HUES64 (cell line): ENCODE measurements at regions not wholly inside any gene's neighbourhood (a gene's known extent, or its start where the extent isn't known, plus 50 kb on each side); places are given as distances from the start of the nearest gene placed in this dataset.
A peak's percentile ranks its signal among the peaks of the same experiment; 100 is the strongest.

Experiments
- H3K27ac ChIP-seq: 2 replicates; pipeline ENCODE4 v1.7.0; 2013; ENCODE audit warnings: low read depth, low read length, inconsistent platforms
- H3K27me3 ChIP-seq: 2 replicates; pipeline ENCODE4 v1.6.1; 2013; ENCODE audit warnings: mild to moderate bottlenecking, low read length; ENCODE audit not compliant: insufficient read depth
- H3K36me3 ChIP-seq: 2 replicates; pipeline ENCODE4 v1.6.1; 2013; ENCODE audit warnings: mild to moderate bottlenecking, low read length; ENCODE audit not compliant: insufficient read depth
- H3K4me1 ChIP-seq: 2 replicates; pipeline ENCODE4 v1.6.1; 2013; ENCODE audit warnings: mild to moderate bottlenecking, low read length, moderate library complexity; ENCODE audit not compliant: insufficient read depth
- H3K4me3 ChIP-seq: 2 replicates; pipeline ENCODE4 v1.5.1; 2013; ENCODE audit warnings: mild to moderate bottlenecking, low read length, moderate library complexity
- H3K9ac ChIP-seq: 2 replicates; pipeline ENCODE4 v1.6.1; 2013; ENCODE audit warnings: mild to moderate bottlenecking, low read depth, low read length
- H3K9me3 ChIP-seq: 2 replicates; pipeline ENCODE4 v1.6.1; 2013; ENCODE audit warnings: low read depth, low read length; ENCODE audit not compliant: insufficient read depth
- WGBS: fragments of 150-250, 120-280 bp; methylation state at CpG from one replicate; pipeline ENCODE4 v1.1.7; 2013; ENCODE audit warnings: missing lambda C conversion rate; 5-methylcytosine and 5-hydroxymethylcytosine counted together

GRCh38 chr2:70036290-70036689 is 51.0 kb upstream of the PCBP1 start:
- H3K9ac ChIP-seq = no peak overlapping the region
- H3K27ac ChIP-seq = no peak overlapping the region
- no peaks in the 10 kb centered on the region for H3K27me3 ChIP-seq
- WGBS = 100% methylated on average over 2 of the region's 2 CpGs
- H3K4me3 ChIP-seq = no peak overlapping the region
- no peaks in the 10 kb centered on the region for H3K36me3 ChIP-seq
- no peaks in the 10 kb centered on the region for H3K4me1 ChIP-seq
- no peaks in the 10 kb centered on the region for H3K9me3 ChIP-seq

- 80% methylated on average over 1 of the region's 1 CpG for WGBS
- no peaks in the 10 kb centered on the region for H3K9me3 ChIP-seq
- H3K4me3 ChIP-seq = no peak overlapping the region
- H3K36me3 ChIP-seq = no peaks in the 10 kb centered on the region
- H3K9ac ChIP-seq = no peak overlapping the region
- peaks cover 4% of the 10 kb centered on the region for H3K4me1 ChIP-seq
- no peaks in the 10 kb centered on the region for H3K27me3 ChIP-seq
- no peak overlapping the region for H3K27ac ChIP-seq
Observed at GRCh38 chr2:70035344-70035844, 51.9 kb upstream of the PCBP1 start.

- Histone ChIP-seq H3K9ac (peak overlapping the region; percentile 31; the same call in 1 of the 2 replicates), H3K27me3 (no peaks in the 10 kb centered on the region), H3K4me1 (peaks cover 15% of the 10 kb centered on the region), H3K4me3 (no peak overlapping the region), H3K9me3 (no peaks in the 10 kb centered on the region), H3K27ac (peak overlapping the region; percentile 68), H3K36me3 (no peaks in the 10 kb centered on the region)
- no CpG with 5 or more reads among the region's 1 CpG for WGBS
Observed at GRCh38 chr2:70030724-70031420, 56.4 kb upstream of the PCBP1 start.

GRCh38 chr2:70029814-70030409 is 57.4 kb upstream of the PCBP1 start:
- WGBS = 49% methylated on average over 3 of the region's 3 CpGs
- Histone ChIP-seq H3K9me3 (no peaks in the 10 kb centered on the region), H3K4me1 (peaks cover 15% of the 10 kb centered on the region), H3K27me3 (no peaks in the 10 kb centered on the region), H3K4me3 (no peak overlapping the region), H3K36me3 (no peaks in the 10 kb centered on the region), H3K9ac (peak overlapping the region; percentile 31; the same call in 1 of the 2 replicates), H3K27ac (peak overlapping the region; percentile 68)

GRCh38 chr2:70024284-70024683 is 62.9 kb upstream of the ASPRV1 start:
- H3K4me3 ChIP-seq = no peak overlapping the region
- no peak overlapping the region for H3K27ac ChIP-seq
- no peaks in the 10 kb centered on the region for H3K9me3 ChIP-seq
- H3K27me3 ChIP-seq = no peaks in the 10 kb centered on the region
- WGBS = 63% methylated on average over 3 of the region's 3 CpGs
- no peak overlapping the region for H3K9ac ChIP-seq
- no peaks in the 10 kb centered on the region for H3K36me3 ChIP-seq
- H3K4me1 ChIP-seq = 0 out of 2 replicates have a peak, but pooled peaks cover 2% of the 10 kb centered on the region

GRCh38 chr2:70019096-70019495 is 57.7 kb upstream of the ASPRV1 start:
- Histone ChIP-seq H3K4me1 (0 out of 2 replicates have a peak, but pooled peaks cover 1% of the 10 kb centered on the region), H3K27me3 (no peaks in the 10 kb centered on the region), H3K27ac (no peak overlapping the region), H3K4me3 (no peak overlapping the region), H3K9ac (no peak overlapping the region), H3K9me3 (no peaks in the 10 kb centered on the region), H3K36me3 (peaks cover 2% of the 10 kb centered on the region; the same call in 1 of the 2 replicates)
- 93% methylated on average over 2 of the region's 2 CpGs for WGBS

GRCh38 chr2:70017962-70018361 is 56.5 kb upstream of the ASPRV1 start:
- no peak overlapping the region for H3K27ac ChIP-seq
- H3K4me3 ChIP-seq = no peak overlapping the region
- WGBS = 96% methylated on average over 8 of the region's 8 CpGs
- H3K9ac ChIP-seq = no peak overlapping the region
- no peaks in the 10 kb centered on the region for H3K9me3 ChIP-seq
- no peaks in the 10 kb centered on the region for H3K4me1 ChIP-seq
- H3K27me3 ChIP-seq = no peaks in the 10 kb centered on the region
- H3K36me3 ChIP-seq = peaks cover 2% of the 10 kb centered on the region; the same call in 1 of the 2 replicates

GRCh38 chr2:70014959-70015358 is 53.5 kb upstream of the ASPRV1 start:
- H3K4me1 ChIP-seq = no peaks in the 10 kb centered on the region
- no peak overlapping the region for H3K4me3 ChIP-seq
- no peaks in the 10 kb centered on the region for H3K27me3 ChIP-seq
- peaks cover 2% of the 10 kb centered on the region; the same call in 1 of the 2 replicates for H3K36me3 ChIP-seq
- no peak overlapping the region for H3K9ac ChIP-seq
- H3K9me3 ChIP-seq = no peaks in the 10 kb centered on the region
- no peak overlapping the region for H3K27ac ChIP-seq

GRCh38 chr2:70012887-70013286 is 51.5 kb upstream of the ASPRV1 start:
- no peak overlapping the region for H3K4me3 ChIP-seq
- no peaks in the 10 kb centered on the region for H3K27me3 ChIP-seq
- H3K27ac ChIP-seq = no peak overlapping the region
- H3K9me3 ChIP-seq = no peaks in the 10 kb centered on the region
- no peaks in the 10 kb centered on the region for H3K4me1 ChIP-seq
- WGBS = 100% methylated on average over 1 of the region's 1 CpG
- no peak overlapping the region for H3K9ac ChIP-seq
- peaks cover 2% of the 10 kb centered on the region; the same call in 1 of the 2 replicates for H3K36me3 ChIP-seq

GRCh38 chr2:70011786-70012185 is 50.4 kb upstream of the ASPRV1 start:
- Histone ChIP-seq H3K4me1 (no peaks in the 10 kb centered on the region), H3K9ac (no peak overlapping the region), H3K36me3 (no peaks in the 10 kb centered on the region), H3K27ac (no peak overlapping the region), H3K27me3 (no peaks in the 10 kb centered on the region), H3K9me3 (no peaks in the 10 kb centered on the region), H3K4me3 (no peak overlapping the region)
- WGBS = 90% methylated on average over 7 of the region's 7 CpGs

- Histone ChIP-seq H3K9me3 (no peaks in the 10 kb centered on the region), H3K27me3 (no peaks in the 10 kb centered on the region), H3K9ac (no peak overlapping the region), H3K36me3 (no peaks in the 10 kb centered on the region), H3K4me3 (no peak overlapping the region), H3K4me1 (0 out of 2 replicates have a peak, but pooled peaks cover 3% of the 10 kb centered on the region), H3K27ac (no peak overlapping the region)
- WGBS = 87% methylated on average over 4 of the region's 4 CpGs
Observed at GRCh38 chr2:70011335-70011734, 49.9 kb upstream of the ASPRV1 start.
